ENCODE measurements at regions not wholly inside any gene's neighbourhood (a gene's known extent, or its start where the extent isn't known, plus 50 kb on each side); places are given as distances from the start of the nearest gene placed in this dataset.
A peak's percentile ranks its signal among the peaks of the same experiment; 100 is the strongest.

- no peak overlapping the region for H3K4me3 Mint-ChIP-seq
- H3K36me3 Mint-ChIP-seq: no peaks in the 10 kb centered on the region
- no peak overlapping the region for H3K27ac Mint-ChIP-seq
- ATAC-seq (replicated peaks) (no peak), DNase-seq (no peak)
- H3K4me1 Mint-ChIP-seq: peaks cover 4 to 5% of the 10 kb centered on the region in 2 donors
- H3K27me3 Mint-ChIP-seq: peaks cover 7 to 10% of the 10 kb centered on the region in 2 donors
- no peaks in the 10 kb centered on the region for H3K9me3 Mint-ChIP-seq
These were observed 140.3 kb upstream of the STMND1 start for GRCh38 chr6:16961577-16961976.

- no peaks in the 10 kb centered on the region for H3K36me3 Mint-ChIP-seq
- ATAC-seq (replicated peaks) (no peak), DNase-seq (no peak)
- no peaks in the 10 kb centered on the region for H3K9me3 Mint-ChIP-seq
- peaks cover 2 to 9% of the 10 kb centered on the region in 2 donors for H3K27me3 Mint-ChIP-seq
- no peak overlapping the region for H3K27ac Mint-ChIP-seq
- H3K4me3 Mint-ChIP-seq: no peak overlapping the region
- H3K4me1 Mint-ChIP-seq: peaks cover under 1 to 2% of the 10 kb centered on the region in 2 donors
These were observed 142.1 kb upstream of the STMND1 start for GRCh38 chr6:16959789-16960188.

GRCh38 chr6:16956361-16956760, 145.5 kb upstream of the STMND1 start:
- Mint-ChIP-seq H3K27me3 (peaks cover 0 to 7% of the 10 kb centered on the region in 2 donors), H3K4me3 (no peak overlapping the region), H3K9me3 (no peaks in the 10 kb centered on the region), H3K27ac (no peak overlapping the region), H3K4me1 (peaks cover 0 to 2% of the 10 kb centered on the region in 2 donors), H3K36me3 (no peaks in the 10 kb centered on the region)
- DNase-seq (no peak), ATAC-seq (replicated peaks) (no peak)

- Mint-ChIP-seq H3K4me1 (peaks cover 3 to 4% of the 10 kb centered on the region in 2 donors), H3K36me3 (no peaks in the 10 kb centered on the region), H3K27ac (no peak overlapping the region), H3K4me3 (no peak overlapping the region), H3K27me3 (peaks cover 0 to 7% of the 10 kb centered on the region in 2 donors), H3K9me3 (no peaks in the 10 kb centered on the region)
- ATAC-seq (replicated peaks) (no peak), DNase-seq (no peak)
These were observed 146.0 kb upstream of the STMND1 start for GRCh38 chr6:16955899-16956298.

GRCh38 chr6:16953905-16954304, 147.9 kb upstream of the STMND1 start:
- no peak for ATAC-seq (replicated peaks)
- H3K4me3 Mint-ChIP-seq: no peak overlapping the region
- no peak for DNase-seq
- H3K27ac Mint-ChIP-seq: no peak overlapping the region
- H3K9me3 Mint-ChIP-seq: no peaks in the 10 kb centered on the region
- H3K4me1 Mint-ChIP-seq: peaks cover 4 to 5% of the 10 kb centered on the region in 2 donors
- no peaks in the 10 kb centered on the region for H3K36me3 Mint-ChIP-seq
- peaks cover 0 to 4% of the 10 kb centered on the region in 2 donors for H3K27me3 Mint-ChIP-seq

- no peaks in the 10 kb centered on the region for H3K36me3 Mint-ChIP-seq
- no peaks in the 10 kb centered on the region for H3K9me3 Mint-ChIP-seq
- peaks cover 4 to 5% of the 10 kb centered on the region in 2 donors for H3K4me1 Mint-ChIP-seq
- no peak for DNase-seq
- peaks cover 0 to 4% of the 10 kb centered on the region in 2 donors for H3K27me3 Mint-ChIP-seq
- H3K27ac Mint-ChIP-seq: no peak overlapping the region
- no peak overlapping the region for H3K4me3 Mint-ChIP-seq
- no peak for ATAC-seq (replicated peaks)
These were observed 148.4 kb upstream of the STMND1 start for GRCh38 chr6:16953446-16953845.

GRCh38 chr6:16950825-16951495, 150.9 kb upstream of the STMND1 start:
- peak; percentile 50 to 57 for ATAC-seq (replicated peaks)
- Mint-ChIP-seq H3K4me1 (peaks cover 4 to 5% of the 10 kb centered on the region in 2 donors), H3K4me3 (no peak overlapping the region)

GRCh38 chr6:16950302-16950701, 151.5 kb upstream of the STMND1 start:
- H3K27me3 Mint-ChIP-seq: peaks cover 7 to 9% of the 10 kb centered on the region in 2 donors
- no peaks in the 10 kb centered on the region for H3K9me3 Mint-ChIP-seq
- DNase-seq (no peak), ATAC-seq (replicated peaks) (no peak)
- no peaks in the 10 kb centered on the region for H3K36me3 Mint-ChIP-seq
- H3K4me3 Mint-ChIP-seq: no peak overlapping the region
- no peak overlapping the region for H3K27ac Mint-ChIP-seq
- H3K4me1 Mint-ChIP-seq: peaks cover 2 to 5% of the 10 kb centered on the region in 2 donors

More at GRCh38 chr6:16950825-16951495, 150.9 kb upstream of the STMND1 start:
- no peak overlapping the region for H3K27ac Mint-ChIP-seq
- peaks cover 9 to 10% of the 10 kb centered on the region in 2 donors for H3K27me3 Mint-ChIP-seq
- no peaks in the 10 kb centered on the region for H3K9me3 Mint-ChIP-seq
- H3K36me3 Mint-ChIP-seq: no peaks in the 10 kb centered on the region
- no peak for DNase-seq

GRCh38 chr6:16949716-16950115, 152.1 kb upstream of the STMND1 start:
- H3K9me3 Mint-ChIP-seq: no peaks in the 10 kb centered on the region
- no peak for ATAC-seq (replicated peaks)
- H3K27me3 Mint-ChIP-seq: peaks cover 7 to 9% of the 10 kb centered on the region in 2 donors
- H3K4me1 Mint-ChIP-seq: peaks cover 2 to 5% of the 10 kb centered on the region in 2 donors
- no peak for DNase-seq
- H3K27ac Mint-ChIP-seq: no peak overlapping the region
- H3K36me3 Mint-ChIP-seq: no peaks in the 10 kb centered on the region
- H3K4me3 Mint-ChIP-seq: no peak overlapping the region

- no peak overlapping the region for H3K4me3 Mint-ChIP-seq
- peaks cover 2 to 5% of the 10 kb centered on the region in 2 donors for H3K4me1 Mint-ChIP-seq
- no peak for ATAC-seq (replicated peaks)
- H3K27ac Mint-ChIP-seq: no peak overlapping the region
- no peaks in the 10 kb centered on the region for H3K9me3 Mint-ChIP-seq
- no peak for DNase-seq
- peaks cover 9 to 12% of the 10 kb centered on the region in 2 donors for H3K27me3 Mint-ChIP-seq
- no peaks in the 10 kb centered on the region for H3K36me3 Mint-ChIP-seq
These were observed 153.5 kb upstream of the STMND1 start for GRCh38 chr6:16948396-16948795.

- no peak overlapping the region for H3K27ac Mint-ChIP-seq
- DNase-seq: no peak
- H3K36me3 Mint-ChIP-seq: no peaks in the 10 kb centered on the region
- ATAC-seq (replicated peaks): no peak
- H3K4me1 Mint-ChIP-seq: peaks cover 2 to 5% of the 10 kb centered on the region in 2 donors
- H3K4me3 Mint-ChIP-seq: no peak overlapping the region
- H3K9me3 Mint-ChIP-seq: no peaks in the 10 kb centered on the region
- peaks cover 9 to 12% of the 10 kb centered on the region in 2 donors for H3K27me3 Mint-ChIP-seq
These were observed 154.4 kb upstream of the STMND1 start for GRCh38 chr6:16947375-16948015.

- Mint-ChIP-seq H3K9me3 (peaks cover 0 to 1% of the 10 kb centered on the region in 2 donors), H3K4me1 (no peaks in the 10 kb centered on the region), H3K27ac (no peak overlapping the region), H3K4me3 (no peak overlapping the region), H3K36me3 (no peaks in the 10 kb centered on the region), H3K27me3 (peaks cover 12 to 14% of the 10 kb centered on the region in 2 donors)
- ATAC-seq (replicated peaks): no peak
- no peak for DNase-seq
These were observed 157.3 kb upstream of the STMND1 start for GRCh38 chr6:16944596-16944995.

GRCh38 chr6:16939839-16940238, 162.0 kb upstream of the STMND1 start:
- no peak for DNase-seq
- Mint-ChIP-seq H3K27ac (no peak overlapping the region), H3K27me3 (peaks cover 5 to 11% of the 10 kb centered on the region in 2 donors), H3K36me3 (no peaks in the 10 kb centered on the region), H3K4me1 (no peaks in the 10 kb centered on the region), H3K9me3 (peaks cover 0 to 3% of the 10 kb centered on the region in 2 donors), H3K4me3 (no peak overlapping the region)
- no peak for ATAC-seq (replicated peaks)

GRCh38 chr6:16939351-16939750, 162.5 kb upstream of the STMND1 start:
- no peak for DNase-seq
- peaks cover 5 to 11% of the 10 kb centered on the region in 2 donors for H3K27me3 Mint-ChIP-seq
- no peaks in the 10 kb centered on the region for H3K4me1 Mint-ChIP-seq
- no peak for ATAC-seq (replicated peaks)
- no peak overlapping the region for H3K4me3 Mint-ChIP-seq
- no peaks in the 10 kb centered on the region for H3K36me3 Mint-ChIP-seq
- no peak overlapping the region for H3K27ac Mint-ChIP-seq
- peaks cover 0 to 3% of the 10 kb centered on the region in 2 donors for H3K9me3 Mint-ChIP-seq

GRCh38 chr6:16936893-16937292, 165.0 kb upstream of the STMND1 start:
- H3K36me3 Mint-ChIP-seq: no peaks in the 10 kb centered on the region
- peaks cover 0 to 3% of the 10 kb centered on the region in 2 donors for H3K9me3 Mint-ChIP-seq
- DNase-seq (no peak), ATAC-seq (replicated peaks) (no peak)
- H3K27ac Mint-ChIP-seq: no peak overlapping the region
- no peak overlapping the region for H3K4me3 Mint-ChIP-seq
- H3K27me3 Mint-ChIP-seq: peaks cover 0 to 20% of the 10 kb centered on the region in 2 donors
- H3K4me1 Mint-ChIP-seq: no peaks in the 10 kb centered on the region

Measured in stimulated activated naive B cell treated with anti-CD40 and anti-IgM and Interleukin-4, amounts not matched to agents 10 μg/mL and 1 μg/mL and 100 μg/mL, for 72 hours (primary cell).